ENCODE measurements at regions not wholly inside any gene's neighbourhood (a gene's known extent, or its start where the extent isn't known, plus 50 kb on each side); places are given as distances from the start of the nearest gene placed in this dataset.
"Not testable (repeated sequence)": the region's sequence is repeated elsewhere in the genome, so short reads cannot be mapped to it uniquely, and the experiment has no call there.

DNA sequence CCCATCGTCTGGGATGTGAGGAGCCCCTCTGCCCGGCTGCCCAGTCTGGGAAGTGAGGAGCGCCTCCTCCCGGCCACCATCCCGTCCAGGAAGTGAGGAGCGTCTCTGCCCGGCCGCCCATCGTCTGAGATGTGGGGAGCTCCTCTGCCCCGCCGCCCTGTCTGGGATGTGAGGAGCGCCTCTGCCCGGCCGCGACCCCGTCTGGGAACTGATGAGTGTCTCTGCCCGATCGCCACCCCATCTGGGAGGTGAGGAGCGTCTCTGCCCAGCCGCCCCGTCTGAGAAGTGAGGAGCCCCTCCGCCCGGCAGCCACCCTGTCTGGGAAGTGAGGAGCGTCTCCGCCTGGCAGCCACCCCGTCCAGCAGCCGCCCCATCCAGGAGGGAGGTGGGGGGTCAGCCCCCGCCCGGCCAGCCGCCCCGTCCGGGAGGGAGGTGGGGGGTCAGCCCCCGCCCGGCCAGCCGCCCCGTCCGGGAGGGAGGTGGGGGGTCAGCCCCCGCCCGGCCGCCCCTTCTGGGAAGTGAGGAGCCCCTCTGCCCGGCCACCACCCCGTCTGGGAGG, 705.8 kb downstream of the DTWD2 start:
- not testable (repeated sequence) for H3K27ac Mint-ChIP-seq; H3K9me3 Mint-ChIP-seq; H3K27me3 Mint-ChIP-seq (ENCODE audit: low read depth); H3K36me3 Mint-ChIP-seq (ENCODE audit: low read depth); H3K4me1 Mint-ChIP-seq (ENCODE audit: low read depth); H3K4me3 Mint-ChIP-seq

DNA sequence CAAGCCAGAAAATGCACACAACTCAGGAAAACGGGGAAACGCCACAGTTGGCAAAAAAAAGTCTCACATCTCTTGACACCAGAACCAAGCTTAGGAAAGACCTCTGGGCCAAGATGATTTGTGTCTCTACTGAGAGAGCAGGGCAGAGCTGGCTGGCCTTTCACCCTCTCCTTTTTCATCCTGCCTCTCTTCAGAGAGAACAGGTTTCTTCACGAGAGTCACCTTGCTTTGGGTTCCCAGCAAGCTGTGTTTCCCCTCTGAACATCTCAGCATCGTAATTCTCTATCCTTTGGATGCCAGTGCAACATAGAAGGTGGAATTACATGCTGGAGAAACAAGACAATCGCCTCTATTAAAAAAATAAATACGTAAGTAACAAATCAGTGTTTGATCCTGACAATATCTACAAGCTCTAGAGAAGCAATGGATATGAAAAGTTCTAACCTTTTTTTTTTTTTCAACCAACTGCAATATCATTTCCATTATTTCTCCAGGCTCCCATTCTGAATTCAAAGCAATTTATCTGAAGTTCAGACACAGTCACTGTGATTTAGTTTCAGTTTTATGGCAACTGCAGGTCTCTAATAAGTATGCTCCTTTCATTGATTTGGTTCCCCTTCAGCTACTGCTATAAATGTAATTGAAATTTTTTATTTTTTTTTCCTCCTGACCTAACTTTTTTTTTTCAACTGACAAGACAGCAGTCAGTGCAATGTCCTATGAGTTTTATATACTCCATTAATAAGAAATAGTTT, 708.6 kb downstream of the DTWD2 start:
- H3K9me3 Mint-ChIP-seq = no peaks in the 10 kb centered on the region
- no peak overlapping the region for H3K27ac Mint-ChIP-seq
- H3K36me3 Mint-ChIP-seq (ENCODE audit: low read depth) = no peaks in the 10 kb centered on the region
- H3K27me3 Mint-ChIP-seq (ENCODE audit: low read depth) = no peaks in the 10 kb centered on the region
- no peaks in the 10 kb centered on the region for H3K4me1 Mint-ChIP-seq (ENCODE audit: low read depth)
- no peak overlapping the region for H3K4me3 Mint-ChIP-seq

DNA sequence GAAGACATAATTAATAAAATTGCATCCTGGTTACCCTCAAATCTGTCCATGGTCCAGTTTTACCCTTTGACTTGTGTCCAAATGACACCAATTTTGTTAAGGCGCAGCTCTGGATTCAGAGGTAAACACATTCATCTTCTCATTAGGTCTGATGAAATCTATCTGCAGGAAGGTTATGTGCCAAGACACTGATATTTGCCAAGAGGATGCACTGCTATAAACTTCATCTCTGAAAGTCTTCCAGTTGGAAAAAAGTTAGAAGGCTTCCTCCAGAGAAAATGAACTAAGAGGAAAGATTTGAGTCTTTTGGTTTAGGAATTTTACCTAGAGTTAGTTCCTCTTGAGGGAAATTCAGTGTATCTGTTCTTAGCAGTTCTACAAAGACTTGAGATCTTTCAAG, 717.8 kb downstream of the DTWD2 start:
- H3K27me3 Mint-ChIP-seq (ENCODE audit: low read depth) = no peaks in the 10 kb centered on the region
- no peaks in the 10 kb centered on the region for H3K4me1 Mint-ChIP-seq (ENCODE audit: low read depth)
- no peak overlapping the region for H3K27ac Mint-ChIP-seq
- no peaks in the 10 kb centered on the region for H3K36me3 Mint-ChIP-seq (ENCODE audit: low read depth)
- H3K4me3 Mint-ChIP-seq = no peak overlapping the region
- peaks cover 11% of the 10 kb centered on the region for H3K9me3 Mint-ChIP-seq

DNA sequence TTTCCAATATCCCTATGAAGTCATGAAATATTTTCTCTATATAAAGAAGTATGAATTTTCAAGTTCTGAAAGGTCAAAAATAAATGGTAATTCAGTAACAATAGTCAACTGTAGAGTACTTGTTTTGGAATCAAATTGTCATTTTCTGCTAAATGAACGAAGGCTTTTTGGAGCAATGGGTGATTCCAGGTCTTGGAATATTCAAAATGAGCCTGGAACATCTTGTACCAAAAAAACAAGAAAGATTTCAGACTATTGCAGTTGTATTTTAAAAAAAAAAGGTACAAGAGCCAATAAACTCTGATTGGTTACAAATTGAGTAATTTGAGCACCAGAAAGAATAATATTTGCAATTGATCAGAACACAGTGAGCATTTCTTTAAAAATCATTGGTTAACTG, 730.1 kb downstream of the DTWD2 start:
- Mint-ChIP-seq H3K4me1 (ENCODE audit: low read depth) (no peaks in the 10 kb centered on the region), H3K4me3 (no peak overlapping the region)

DNA sequence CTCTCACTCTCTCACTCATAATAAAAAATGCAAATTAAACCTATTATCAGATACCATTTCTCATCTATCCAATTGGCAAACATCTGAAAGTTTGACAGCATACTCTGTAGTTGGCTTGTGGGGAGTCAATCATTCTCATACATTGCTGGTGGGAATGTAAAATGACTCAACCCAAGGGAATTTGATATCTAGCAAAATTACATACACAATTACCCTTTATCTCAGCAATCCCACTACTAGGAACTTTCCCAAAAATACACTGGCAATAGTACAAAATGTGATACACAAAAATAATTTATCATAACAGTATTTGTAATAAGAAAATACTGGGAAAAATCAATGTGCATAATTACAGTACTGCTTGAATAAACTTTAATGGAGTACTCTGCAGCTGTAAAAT, 731.3 kb downstream of the DTWD2 start:
- H3K27me3 Mint-ChIP-seq (ENCODE audit: low read depth) = no peaks in the 10 kb centered on the region
- H3K36me3 Mint-ChIP-seq (ENCODE audit: low read depth) = no peaks in the 10 kb centered on the region
- H3K4me1 Mint-ChIP-seq (ENCODE audit: low read depth) = no peaks in the 10 kb centered on the region
- no peak overlapping the region for H3K4me3 Mint-ChIP-seq
- peaks cover 3% of the 10 kb centered on the region for H3K9me3 Mint-ChIP-seq
- no peak overlapping the region for H3K27ac Mint-ChIP-seq

More for the DNA sequence above, 730.1 kb downstream of the DTWD2 start:
- Mint-ChIP-seq H3K9me3 (peaks cover 3% of the 10 kb centered on the region), H3K27me3 (ENCODE audit: low read depth) (no peaks in the 10 kb centered on the region), H3K36me3 (ENCODE audit: low read depth) (no peaks in the 10 kb centered on the region), H3K27ac (no peak overlapping the region)

DNA sequence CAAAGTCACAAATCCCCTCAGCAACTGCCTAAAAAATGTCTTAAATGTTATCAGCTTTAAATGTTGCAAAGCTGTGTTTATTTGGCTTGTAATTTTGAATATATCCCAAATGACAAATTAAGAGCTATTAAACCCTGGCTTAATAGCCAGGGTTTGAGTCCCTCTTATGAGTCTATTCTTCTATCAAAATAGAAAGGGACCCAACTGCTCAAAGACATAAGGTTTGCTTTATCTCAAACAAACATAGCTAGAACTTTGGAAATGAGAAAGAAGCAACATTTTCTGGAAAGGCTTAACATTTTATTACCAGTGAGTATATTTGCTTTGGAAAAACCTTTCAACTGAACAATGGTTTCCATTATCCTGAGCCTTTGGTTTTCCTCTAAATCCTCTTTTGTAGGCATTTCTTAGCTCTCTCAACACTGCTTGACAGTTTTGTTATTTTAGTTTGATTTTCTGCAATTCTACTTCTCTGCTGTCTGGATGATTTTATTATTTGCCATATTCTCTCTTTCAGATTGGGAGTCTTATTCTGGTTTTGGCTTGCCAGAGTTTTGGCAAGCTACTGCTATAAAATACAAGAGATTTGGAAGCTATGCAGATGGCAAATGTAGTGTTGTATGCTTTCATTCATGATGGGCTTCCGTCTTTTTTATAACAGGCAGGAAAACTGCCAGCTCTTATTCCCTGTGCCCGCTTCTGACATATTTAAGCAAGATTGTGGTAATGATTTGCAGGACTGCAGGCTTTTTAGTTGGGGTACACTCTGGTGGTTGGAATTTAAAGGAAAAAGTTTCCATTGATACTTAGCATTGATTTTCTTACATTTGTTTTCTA, 734.9 kb downstream of the DTWD2 start:
- Mint-ChIP-seq H3K36me3 (ENCODE audit: low read depth) (no peaks in the 10 kb centered on the region), H3K4me3 (no peak overlapping the region), H3K9me3 (peaks cover 24% of the 10 kb centered on the region)

DNA sequence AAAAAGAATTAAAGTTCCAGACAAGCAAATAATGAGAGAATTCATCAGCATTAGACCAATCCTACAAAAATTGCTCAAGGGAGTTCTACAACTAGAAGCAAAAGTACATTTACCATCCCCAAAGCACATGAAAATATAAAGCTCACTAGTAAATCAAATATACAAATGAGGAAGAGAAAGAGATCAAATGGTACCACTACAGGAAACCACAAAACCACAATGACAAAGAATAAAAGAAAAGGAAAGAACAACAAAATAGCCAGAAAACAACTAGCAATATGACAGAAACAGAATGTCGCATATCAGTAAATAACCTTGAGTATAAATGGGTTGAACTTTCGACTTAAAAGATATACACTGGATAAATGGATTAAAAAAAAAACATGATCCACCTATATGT, 739.0 kb downstream of the DTWD2 start:
- Mint-ChIP-seq H3K9me3 (peaks cover 30% of the 10 kb centered on the region), H3K4me3 (no peak overlapping the region), H3K27ac (no peak overlapping the region), H3K27me3 (ENCODE audit: low read depth) (no peaks in the 10 kb centered on the region), H3K4me1 (ENCODE audit: low read depth) (no peaks in the 10 kb centered on the region), H3K36me3 (ENCODE audit: low read depth) (no peaks in the 10 kb centered on the region)

More for the DNA sequence above, 734.9 kb downstream of the DTWD2 start:
- Mint-ChIP-seq H3K4me1 (ENCODE audit: low read depth) (no peaks in the 10 kb centered on the region), H3K27me3 (ENCODE audit: low read depth) (no peaks in the 10 kb centered on the region), H3K27ac (no peak overlapping the region)

DNA sequence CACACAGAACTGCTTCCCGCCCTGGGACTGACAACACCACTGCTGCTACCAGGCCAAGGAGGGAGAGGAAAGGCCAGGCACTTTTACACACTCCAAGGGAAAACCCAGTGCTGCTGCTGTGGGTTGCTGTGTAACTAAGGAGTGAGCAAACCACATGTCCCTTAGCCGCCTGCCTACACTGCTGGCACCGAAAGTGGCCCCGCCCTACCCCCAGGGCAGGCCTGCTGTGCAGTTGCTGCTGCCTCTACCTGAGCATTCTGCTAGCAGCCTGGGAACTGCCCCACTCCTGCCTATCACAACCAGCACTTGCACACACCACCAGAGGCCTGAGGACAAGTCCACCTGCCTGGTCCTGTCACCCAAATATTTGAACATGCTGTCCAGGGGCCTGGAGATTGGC, 740.9 kb downstream of the DTWD2 start:
- Mint-ChIP-seq H3K4me1 (ENCODE audit: low read depth) (no peaks in the 10 kb centered on the region), H3K36me3 (ENCODE audit: low read depth) (no peaks in the 10 kb centered on the region), H3K27me3 (ENCODE audit: low read depth) (no peaks in the 10 kb centered on the region), H3K9me3 (peaks cover 30% of the 10 kb centered on the region), H3K4me3 (no peak overlapping the region), H3K27ac (no peak overlapping the region)

DNA sequence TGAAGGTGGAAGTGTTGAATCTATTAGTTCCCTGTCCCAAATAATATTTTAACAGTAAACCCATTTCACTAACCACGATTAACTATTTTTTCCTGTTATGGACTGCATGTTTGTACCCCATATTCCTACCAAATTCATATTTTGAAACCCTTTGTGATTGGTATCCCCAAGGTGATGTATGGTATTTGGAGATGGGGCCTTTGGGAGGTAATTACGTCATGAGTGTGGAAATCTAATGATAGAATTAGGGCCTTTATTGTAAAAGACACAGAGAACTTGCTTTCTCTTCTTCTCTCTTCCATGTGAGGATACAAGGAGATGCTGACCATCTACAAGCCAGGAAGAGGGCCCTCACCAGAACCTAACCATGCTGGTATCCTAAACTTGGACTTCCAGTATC, 744.7 kb downstream of the DTWD2 start:
- Mint-ChIP-seq H3K4me1 (ENCODE audit: low read depth) (no peaks in the 10 kb centered on the region), H3K36me3 (ENCODE audit: low read depth) (no peaks in the 10 kb centered on the region), H3K27ac (no peak overlapping the region), H3K27me3 (ENCODE audit: low read depth) (no peaks in the 10 kb centered on the region), H3K9me3 (peaks cover 10% of the 10 kb centered on the region), H3K4me3 (no peak overlapping the region)

DNA sequence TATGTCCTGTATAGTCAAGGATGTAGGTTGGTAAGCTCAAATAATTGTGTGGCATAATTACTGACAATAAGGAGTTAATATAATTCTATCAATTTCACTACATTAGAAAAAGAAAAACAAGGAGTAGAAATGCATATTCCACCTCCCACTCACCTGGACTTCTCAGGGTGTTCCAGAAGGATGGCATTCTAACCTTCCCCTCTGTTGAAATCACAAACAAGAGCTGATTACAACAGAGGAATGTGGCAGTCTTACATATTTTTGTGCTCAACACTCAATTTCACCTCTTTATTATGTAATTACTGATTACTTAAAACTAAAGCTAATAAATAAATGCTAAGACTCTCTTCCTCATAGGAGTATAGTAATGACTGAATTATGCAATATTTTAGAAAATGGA, 745.3 kb downstream of the DTWD2 start:
- H3K4me3 Mint-ChIP-seq = no peak overlapping the region
- H3K27ac Mint-ChIP-seq = no peak overlapping the region
- H3K27me3 Mint-ChIP-seq (ENCODE audit: low read depth) = no peaks in the 10 kb centered on the region
- no peaks in the 10 kb centered on the region for H3K4me1 Mint-ChIP-seq (ENCODE audit: low read depth)
- peaks cover 5% of the 10 kb centered on the region for H3K9me3 Mint-ChIP-seq
- H3K36me3 Mint-ChIP-seq (ENCODE audit: low read depth) = no peaks in the 10 kb centered on the region

DNA sequence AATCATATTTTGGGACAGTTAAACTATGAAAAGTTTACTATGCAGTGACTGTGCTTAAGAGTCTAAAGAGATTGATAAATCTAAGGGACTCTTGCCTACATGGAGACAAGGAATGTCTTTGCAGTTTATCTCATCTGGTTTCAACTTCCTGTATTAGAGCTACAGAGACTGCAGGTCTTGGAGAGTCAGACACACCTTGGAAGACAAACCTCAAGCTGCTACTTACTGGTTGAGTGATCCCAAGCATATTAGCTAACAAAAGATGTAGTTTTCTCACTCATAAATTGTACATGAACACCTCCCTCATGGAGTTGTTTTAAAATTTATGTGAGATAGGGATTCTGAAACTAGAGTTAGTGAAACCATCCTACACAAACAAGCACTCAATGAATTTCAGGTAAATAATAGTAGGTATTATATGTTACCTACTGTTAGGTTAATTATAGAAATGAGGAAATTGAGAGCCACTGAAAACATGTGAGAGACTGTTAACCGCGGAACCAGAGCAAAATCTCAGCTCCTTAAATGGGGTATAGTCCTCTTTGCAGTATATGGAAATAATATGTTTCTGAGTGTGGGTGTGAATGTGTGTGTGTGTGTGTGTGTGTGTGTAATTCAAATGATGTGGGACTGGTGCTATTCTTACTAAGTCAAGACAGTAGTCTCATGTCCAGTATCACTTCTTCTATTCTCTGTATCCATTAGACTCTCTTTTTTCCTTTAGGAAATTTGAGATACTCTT, 752.1 kb downstream of the DTWD2 start:
- H3K27ac Mint-ChIP-seq = no peak overlapping the region
- H3K36me3 Mint-ChIP-seq (ENCODE audit: low read depth) = no peaks in the 10 kb centered on the region
- no peaks in the 10 kb centered on the region for H3K27me3 Mint-ChIP-seq (ENCODE audit: low read depth)

DNA sequence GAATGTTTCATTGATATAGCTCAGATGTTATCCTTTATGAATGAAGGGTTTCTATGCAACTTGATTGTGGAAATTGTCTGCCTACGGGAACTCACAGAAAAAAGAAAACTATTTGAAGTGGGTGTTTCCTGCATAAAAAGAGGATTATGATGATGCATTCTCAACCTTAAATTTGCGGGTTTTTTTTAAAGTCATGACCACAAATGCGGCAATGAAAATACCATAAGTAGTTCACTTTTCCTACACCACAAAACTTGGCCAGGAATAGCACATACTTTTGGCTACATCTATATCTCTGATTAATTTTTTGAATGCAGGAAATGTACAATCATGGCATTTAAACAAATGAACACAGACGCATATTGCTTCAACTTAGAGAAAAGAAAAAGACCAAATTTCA, 754.7 kb downstream of the DTWD2 start:
- Mint-ChIP-seq H3K9me3 (no peaks in the 10 kb centered on the region), H3K4me1 (ENCODE audit: low read depth) (no peaks in the 10 kb centered on the region)

More for the DNA sequence above, 752.1 kb downstream of the DTWD2 start:
- H3K4me1 Mint-ChIP-seq (ENCODE audit: low read depth) = no peaks in the 10 kb centered on the region
- no peaks in the 10 kb centered on the region for H3K9me3 Mint-ChIP-seq
- H3K4me3 Mint-ChIP-seq = no peak overlapping the region

DNA sequence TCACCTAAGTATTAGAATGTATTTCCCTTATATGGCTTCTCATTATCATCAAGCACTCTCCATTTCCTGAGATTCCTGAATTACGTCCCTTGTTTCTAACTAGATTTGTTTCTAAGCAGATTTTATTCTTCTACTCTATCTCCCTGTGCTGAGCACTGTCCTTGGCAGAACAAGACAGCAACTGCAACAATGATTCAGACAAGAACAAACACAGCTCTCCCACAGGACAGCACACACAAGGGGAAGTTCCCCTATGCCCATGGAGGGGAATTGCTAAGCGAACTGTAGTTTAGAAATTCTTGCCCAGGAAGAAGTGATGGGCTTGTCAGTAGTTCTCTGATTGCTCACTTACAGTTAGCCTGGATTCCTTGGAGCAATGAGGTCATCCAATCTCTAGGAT, 759.9 kb downstream of the DTWD2 start:
- H3K36me3 Mint-ChIP-seq (ENCODE audit: low read depth) = no peaks in the 10 kb centered on the region
- H3K4me3 Mint-ChIP-seq = no peak overlapping the region
- H3K9me3 Mint-ChIP-seq = no peaks in the 10 kb centered on the region
- H3K27me3 Mint-ChIP-seq (ENCODE audit: low read depth) = no peaks in the 10 kb centered on the region
- no peaks in the 10 kb centered on the region for H3K4me1 Mint-ChIP-seq (ENCODE audit: low read depth)
- H3K27ac Mint-ChIP-seq = no peak overlapping the region

More for the DNA sequence above, 754.7 kb downstream of the DTWD2 start:
- Mint-ChIP-seq H3K27me3 (ENCODE audit: low read depth) (no peaks in the 10 kb centered on the region), H3K36me3 (ENCODE audit: low read depth) (no peaks in the 10 kb centered on the region), H3K4me3 (no peak overlapping the region), H3K27ac (no peak overlapping the region)

DNA sequence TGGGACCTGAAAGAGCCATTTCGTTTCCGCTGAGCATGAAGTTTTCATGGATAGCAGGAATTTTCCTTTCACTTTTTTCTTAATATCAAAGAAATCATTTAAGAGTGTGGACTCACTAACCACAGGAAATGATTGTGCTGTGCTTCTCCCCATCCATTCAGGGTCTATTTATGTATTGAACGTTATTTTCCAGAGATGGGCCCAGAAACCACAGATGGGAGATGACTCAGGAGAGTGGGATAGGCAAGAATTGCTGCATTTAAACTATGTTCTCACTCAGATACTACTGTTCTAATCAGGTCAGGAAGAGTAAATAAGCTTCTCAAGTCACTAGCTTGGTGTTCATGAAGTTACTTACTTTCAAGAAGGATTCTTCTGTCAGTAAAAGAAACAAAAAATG, 763.8 kb downstream of the DTWD2 start:
- no peak overlapping the region for H3K4me3 Mint-ChIP-seq
- H3K4me1 Mint-ChIP-seq (ENCODE audit: low read depth) = no peaks in the 10 kb centered on the region
- H3K27me3 Mint-ChIP-seq (ENCODE audit: low read depth) = no peaks in the 10 kb centered on the region
- no peaks in the 10 kb centered on the region for H3K9me3 Mint-ChIP-seq
- H3K27ac Mint-ChIP-seq = no peak overlapping the region
- H3K36me3 Mint-ChIP-seq (ENCODE audit: low read depth) = no peaks in the 10 kb centered on the region
